SK-N-SH treated with all-trans-retinoic acid at 6 μM for 48 hours (cell line): ENCODE measurements at regions not wholly inside any gene's neighbourhood (a gene's known extent, or its start where the extent isn't known, plus 50 kb on each side); places are given as distances from the start of the nearest gene placed in this dataset.

Experiments
- ARNTL ChIP-seq: fragments of 450-650 bp; formaldehyde crosslinking; IDR thresholded peaks from 2 replicates; pipeline ENCODE4 v1.5.0; 2020; ENCODE audit warnings: low read depth, mild to moderate bottlenecking, moderate library complexity, borderline replicate concordance
- BACH2 ChIP-seq: fragments of 250-450 bp; sonication (Bioruptor Pico); IDR thresholded peaks from 2 replicates; pipeline ENCODE4 v1.9.0; 2021; ENCODE audit warnings: mild to moderate bottlenecking, borderline replicate concordance
- CREB5 ChIP-seq: fragments of 250-450 bp; sonication (Bioruptor Pico); IDR thresholded peaks from 2 replicates; pipeline ENCODE4 v1.5.1; 2020; ENCODE audit warnings: low read depth, mild to moderate bottlenecking, moderate library complexity
- CSDC2 ChIP-seq: fragments of 250-450 bp; sonication (Bioruptor Pico); IDR thresholded peaks from 2 replicates; pipeline ENCODE4 v1.5.0; 2020; ENCODE audit warnings: mild to moderate bottlenecking, moderate library complexity
- CSRNP3 ChIP-seq: fragments of 250-450 bp; sonication (Bioruptor Pico); IDR thresholded peaks from 2 replicates; pipeline ENCODE4 v1.5.1; 2021; ENCODE audit warnings: mild to moderate bottlenecking, moderate library complexity
- PPARA ChIP-seq: fragments of 250-450 bp; sonication (Bioruptor Pico); IDR thresholded peaks from 2 replicates; pipeline ENCODE4 v1.5.0; 2020; ENCODE audit warnings: mild to moderate bottlenecking, borderline replicate concordance
- SNAI2 ChIP-seq: fragments of 250-450 bp; sonication (Bioruptor Pico); IDR thresholded peaks from 2 replicates; pipeline ENCODE4 v1.5.0; 2020; ENCODE audit warnings: mild to moderate bottlenecking, moderate library complexity
- ZFP30 ChIP-seq: fragments of 450-650 bp; formaldehyde crosslinking; IDR thresholded peaks from 2 replicates; pipeline ENCODE4 v1.5.0; 2022; ENCODE audit warnings: mild to moderate bottlenecking, moderate library complexity
- TF ChIP-seq, protein P1 (sequence below): fragments of 250-450 bp; sonication (Bioruptor Pico); IDR thresholded peaks from 2 replicates; pipeline ENCODE4 v1.8.0; 2020; ENCODE audit warnings: mild to moderate bottlenecking, moderate library complexity, borderline replicate concordance

DNA sequence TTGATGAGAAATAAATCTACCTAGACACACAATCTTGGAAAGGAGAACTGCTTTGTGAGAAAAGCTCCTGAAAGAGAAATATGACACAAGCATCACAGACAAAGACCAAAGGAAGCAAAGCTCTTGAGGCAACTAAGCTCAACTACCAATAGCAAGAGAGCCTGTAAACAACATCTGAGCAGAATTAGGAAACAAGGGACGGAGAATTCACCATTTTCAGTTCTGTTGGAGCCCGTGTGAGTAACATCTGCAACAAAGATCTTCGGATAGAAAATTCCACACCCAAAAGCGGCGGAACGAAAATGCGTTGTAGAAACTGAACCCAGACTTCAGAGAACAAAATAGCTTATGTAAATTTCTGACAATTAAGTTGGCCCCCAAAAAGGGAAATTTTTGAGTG, 909.9 kb upstream of the MBL2 start:
- TF ChIP-seq ZFP30 (CRISPR knock-in tag) (no peak), CREB5 (no peak), PPARA (CRISPR knock-in tag) (no peak), ARNTL (no peak), CSDC2 (CRISPR knock-in tag) (no peak), CSRNP3 (CRISPR knock-in tag) (no peak), BACH2 (CRISPR knock-in tag) (no peak), SNAI2 (no peak)
- TF ChIP-seq, protein P1, sequence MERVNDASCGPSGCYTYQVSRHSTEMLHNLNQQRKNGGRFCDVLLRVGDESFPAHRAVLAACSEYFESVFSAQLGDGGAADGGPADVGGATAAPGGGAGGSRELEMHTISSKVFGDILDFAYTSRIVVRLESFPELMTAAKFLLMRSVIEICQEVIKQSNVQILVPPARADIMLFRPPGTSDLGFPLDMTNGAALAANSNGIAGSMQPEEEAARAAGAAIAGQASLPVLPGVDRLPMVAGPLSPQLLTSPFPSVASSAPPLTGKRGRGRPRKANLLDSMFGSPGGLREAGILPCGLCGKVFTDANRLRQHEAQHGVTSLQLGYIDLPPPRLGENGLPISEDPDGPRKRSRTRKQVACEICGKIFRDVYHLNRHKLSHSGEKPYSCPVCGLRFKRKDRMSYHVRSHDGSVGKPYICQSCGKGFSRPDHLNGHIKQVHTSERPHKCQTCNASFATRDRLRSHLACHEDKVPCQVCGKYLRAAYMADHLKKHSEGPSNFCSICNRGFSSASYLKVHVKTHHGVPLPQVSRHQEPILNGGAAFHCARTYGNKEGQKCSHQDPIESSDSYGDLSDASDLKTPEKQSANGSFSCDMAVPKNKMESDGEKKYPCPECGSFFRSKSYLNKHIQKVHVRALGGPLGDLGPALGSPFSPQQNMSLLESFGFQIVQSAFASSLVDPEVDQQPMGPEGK (CRISPR knock-in tag): no peak
